Muscle layer of colon (tissue), 2 donors: ENCODE measurements at regions not wholly inside any gene's neighbourhood (a gene's known extent, or its start where the extent isn't known, plus 50 kb on each side); places are given as distances from the start of the nearest gene placed in this dataset.
"Not testable (repeated sequence)": the region's sequence is repeated elsewhere in the genome, so short reads cannot be mapped to it uniquely, and the experiment has no call there.

Experiments used
- H3K27ac ChIP-seq: one replicate; pipeline ENCODE4 v1.7.0; 2013; ENCODE audit warnings: low read depth, mild to moderate bottlenecking, low read length, moderate library complexity
- H3K27me3 ChIP-seq, 2 donors: one replicate each; pipeline ENCODE4 v1.7.0; 2013; ENCODE audit warnings: low read length in 2 of 2, mild to moderate bottlenecking in 2 of 2; ENCODE audit not compliant: insufficient read depth in 2 of 2, control insufficient read depth in 1 of 2
- H3K36me3 ChIP-seq: one replicate; pipeline ENCODE4 v1.7.0; 2013; ENCODE audit warnings: mild to moderate bottlenecking, low read length; ENCODE audit not compliant: insufficient read depth
- H3K4me1 ChIP-seq: one replicate; pipeline ENCODE4 v1.7.0; 2013; ENCODE audit warnings: mild to moderate bottlenecking, low read length; ENCODE audit not compliant: insufficient read depth
- H3K4me3 ChIP-seq, 2 donors: one replicate each; pipeline ENCODE4 v1.7.0; 2013; ENCODE audit warnings: low read length in 2 of 2, low read depth in 1 of 2, mild to moderate bottlenecking in 1 of 2, moderate library complexity in 1 of 2
- H3K9ac ChIP-seq: one replicate; pipeline ENCODE4 v1.7.0; 2013; ENCODE audit warnings: low read length
- H3K9me3 ChIP-seq: one replicate; pipeline ENCODE4 v1.7.0; 2013; ENCODE audit warnings: mild to moderate bottlenecking, low read length
- donor health status: abdominal sarcoma.
- donor health status: Adenocarcinoma of cecum.

DNA sequence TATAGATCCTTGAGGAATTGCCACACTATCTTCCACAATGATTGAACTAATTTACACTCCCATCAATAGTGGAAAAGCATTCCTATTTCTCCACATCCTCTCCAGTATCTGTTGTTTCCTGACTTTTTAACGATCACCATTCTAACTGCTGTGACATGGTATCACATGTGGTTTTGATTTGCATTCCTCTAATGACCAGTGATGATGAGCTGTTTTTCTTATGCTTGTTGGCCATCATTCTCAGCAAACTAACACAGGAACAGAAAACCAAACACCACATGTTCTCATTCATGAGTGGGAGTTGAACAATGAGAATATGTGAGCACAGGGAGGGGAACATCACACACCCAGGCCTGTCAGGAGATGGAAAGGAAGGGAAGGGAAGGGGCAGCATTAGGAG, 411.8 kb downstream of the BTG1 start:
- H3K9ac ChIP-seq, H3K27me3 ChIP-seq, H3K27ac ChIP-seq, H3K4me3 ChIP-seq, H3K36me3 ChIP-seq, H3K9me3 ChIP-seq, H3K4me1 ChIP-seq: not testable (repeated sequence)

GRCh38 chr12:91732086-91732485, 413.6 kb downstream of the BTG1 start:
- H3K27me3 ChIP-seq, result no peaks in the 10 kb centered on the region
- no peaks in the 10 kb centered on the region for H3K9me3 ChIP-seq
- no peak overlapping the region for H3K9ac ChIP-seq
- H3K4me3 ChIP-seq, result no peak overlapping the region
- no peaks in the 10 kb centered on the region for H3K4me1 ChIP-seq
- no peaks in the 10 kb centered on the region for H3K36me3 ChIP-seq
- no peak overlapping the region for H3K27ac ChIP-seq

DNA sequence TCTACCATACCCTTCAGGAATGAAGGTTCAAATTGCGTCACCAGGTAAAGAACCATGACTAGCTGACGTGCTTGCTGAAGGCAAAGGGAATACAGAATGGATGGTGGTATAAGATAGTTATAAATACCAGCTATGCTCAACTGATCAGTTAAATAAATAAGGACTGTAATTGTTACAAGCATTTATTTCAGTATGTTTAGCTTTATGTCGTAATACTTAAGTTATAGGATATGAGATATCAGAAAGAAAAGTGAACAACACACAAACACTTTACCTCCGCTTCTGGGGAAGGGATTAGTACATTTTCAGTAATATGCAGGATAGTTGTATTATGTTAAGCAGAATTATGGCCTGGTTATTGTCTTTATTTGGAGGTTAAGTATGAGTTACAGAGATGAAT, 416.1 kb downstream of the BTG1 start:
- Histone ChIP-seq H3K4me3 (no peak overlapping the region), H3K4me1 (no peaks in the 10 kb centered on the region), H3K27me3 (no peaks in the 10 kb centered on the region), H3K27ac (no peak overlapping the region), H3K9me3 (no peaks in the 10 kb centered on the region), H3K36me3 (no peaks in the 10 kb centered on the region), H3K9ac (no peak overlapping the region)

DNA sequence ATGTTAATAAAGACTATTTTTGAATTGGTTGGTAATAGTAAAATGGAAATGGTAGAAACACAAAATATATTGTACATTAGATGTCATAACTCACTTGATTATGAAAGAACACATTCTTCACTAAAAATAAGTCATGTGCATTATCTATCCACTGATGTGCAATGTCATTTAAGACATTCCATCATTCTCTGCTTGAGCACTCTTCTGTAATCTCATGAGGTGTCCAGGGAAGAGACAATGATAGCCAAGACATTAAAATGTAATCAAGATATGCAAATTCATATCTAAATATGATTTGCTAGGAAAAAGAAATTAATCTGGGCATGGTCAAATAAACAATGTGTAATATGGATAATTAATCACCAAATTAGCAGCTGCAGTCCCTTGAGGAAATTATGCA, 422.5 kb downstream of the BTG1 start:
- Histone ChIP-seq H3K9me3 (no peaks in the 10 kb centered on the region), H3K9ac (no peak overlapping the region), H3K27me3 (no peaks in the 10 kb centered on the region), H3K36me3 (no peaks in the 10 kb centered on the region), H3K27ac (no peak overlapping the region), H3K4me1 (no peaks in the 10 kb centered on the region), H3K4me3 (no peak overlapping the region)

- Histone ChIP-seq H3K36me3 (no peaks in the 10 kb centered on the region), H3K27ac (no peak overlapping the region), H3K4me1 (no peaks in the 10 kb centered on the region), H3K9me3 (no peaks in the 10 kb centered on the region), H3K9ac (no peak overlapping the region), H3K27me3 (no peaks in the 10 kb centered on the region), H3K4me3 (no peak overlapping the region)
Observed at GRCh38 chr12:91722072-91722471, 423.6 kb downstream of the BTG1 start.

DNA sequence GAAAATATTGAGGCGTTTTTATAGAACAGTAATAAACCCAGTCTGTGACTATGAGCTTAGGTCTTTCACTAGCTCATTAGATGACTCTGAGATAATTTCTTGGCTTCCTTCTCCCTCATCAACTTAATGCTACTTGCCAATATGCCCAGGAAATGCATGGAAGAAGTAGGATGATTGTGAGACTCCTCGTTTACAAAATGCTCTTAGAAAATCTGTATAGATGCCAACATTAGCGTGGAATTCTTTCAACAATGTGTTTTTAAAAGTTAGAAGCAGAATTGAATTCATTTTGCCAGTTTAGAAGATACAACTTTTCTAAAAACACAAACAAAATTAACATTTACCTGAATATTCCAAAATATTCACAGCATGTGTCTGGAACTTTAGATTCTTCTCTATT, 424.6 kb downstream of the BTG1 start:
- no peaks in the 10 kb centered on the region for H3K36me3 ChIP-seq
- no peak overlapping the region for H3K9ac ChIP-seq
- no peak overlapping the region for H3K27ac ChIP-seq
- H3K27me3 ChIP-seq, result no peaks in the 10 kb centered on the region
- H3K9me3 ChIP-seq, result no peaks in the 10 kb centered on the region
- H3K4me3 ChIP-seq, result no peak overlapping the region
- H3K4me1 ChIP-seq, result no peaks in the 10 kb centered on the region

DNA sequence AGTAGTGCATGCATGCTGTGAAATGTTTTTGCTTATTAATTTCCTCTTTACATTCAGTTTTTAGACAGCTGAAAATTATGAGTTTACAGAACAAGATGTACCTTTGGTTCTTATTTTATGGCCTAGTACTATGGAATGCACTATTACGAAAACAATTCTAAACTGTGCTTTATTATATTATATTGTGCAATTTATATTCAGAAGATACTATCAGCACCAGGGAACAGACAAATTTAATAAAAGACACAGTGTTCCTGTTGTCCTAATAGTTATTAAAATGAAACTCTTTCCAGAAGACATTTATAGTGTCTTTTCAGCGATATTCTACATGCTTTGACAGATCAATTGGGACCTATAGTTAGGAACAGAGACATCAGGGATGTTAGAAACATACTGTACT, 427.3 kb downstream of the BTG1 start:
- Histone ChIP-seq H3K4me3 (no peak overlapping the region), H3K27ac (no peak overlapping the region), H3K9me3 (no peaks in the 10 kb centered on the region), H3K9ac (no peak overlapping the region), H3K36me3 (no peaks in the 10 kb centered on the region), H3K4me1 (no peaks in the 10 kb centered on the region), H3K27me3 (no peaks in the 10 kb centered on the region)

DNA sequence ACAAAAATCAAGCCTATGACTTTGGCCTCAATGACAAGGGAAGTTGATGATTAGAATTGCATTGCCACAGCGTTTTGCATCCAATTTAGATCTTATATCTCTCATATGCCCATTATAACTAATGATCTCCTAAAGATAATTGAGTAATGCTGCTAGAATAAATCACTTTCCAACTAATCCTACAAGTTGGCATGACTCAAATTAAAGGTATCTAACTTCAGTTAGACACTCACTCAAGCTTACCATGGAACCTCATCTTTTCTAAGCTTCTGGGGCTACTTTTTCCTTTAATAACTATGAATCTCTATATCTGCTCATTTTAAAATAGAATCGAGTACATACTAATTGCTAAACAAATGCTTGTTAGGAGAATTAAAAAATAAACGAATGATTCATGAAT, 427.8 kb downstream of the BTG1 start:
- Histone ChIP-seq H3K9me3 (no peaks in the 10 kb centered on the region), H3K36me3 (no peaks in the 10 kb centered on the region), H3K4me1 (no peaks in the 10 kb centered on the region)

GRCh38 chr12:91711925-91712324, 433.7 kb downstream of the BTG1 start:
- H3K4me3 ChIP-seq, H3K9ac ChIP-seq, H3K9me3 ChIP-seq, H3K4me1 ChIP-seq, H3K27me3 ChIP-seq, H3K36me3 ChIP-seq, H3K27ac ChIP-seq: not testable (repeated sequence)

More for the DNA sequence above, 427.8 kb downstream of the BTG1 start:
- Histone ChIP-seq H3K4me3 (no peak overlapping the region), H3K27ac (no peak overlapping the region), H3K27me3 (no peaks in the 10 kb centered on the region), H3K9ac (no peak overlapping the region)

DNA sequence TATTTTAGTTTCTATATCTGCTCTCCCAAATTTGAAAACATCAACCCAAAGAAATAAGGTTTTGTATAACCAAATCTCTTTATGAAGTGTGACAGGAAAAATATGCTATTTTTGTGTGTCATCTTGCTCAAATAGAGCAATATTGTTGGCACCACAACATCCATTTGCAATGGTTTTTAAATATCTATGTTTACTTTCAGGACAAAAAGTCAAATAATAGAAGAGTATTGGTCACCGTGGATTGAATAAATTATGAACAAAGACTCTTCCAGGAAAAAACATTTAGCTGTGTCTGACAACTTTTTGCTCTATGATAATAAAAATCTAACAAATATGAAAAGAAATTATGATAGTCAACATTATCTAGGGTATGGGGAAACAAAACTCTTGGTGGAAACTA, 439.2 kb downstream of the BTG1 start:
- Histone ChIP-seq H3K9me3 (no peaks in the 10 kb centered on the region), H3K27me3 (no peaks in the 10 kb centered on the region), H3K4me1 (no peaks in the 10 kb centered on the region), H3K36me3 (no peaks in the 10 kb centered on the region), H3K27ac (no peak overlapping the region), H3K9ac (no peak overlapping the region), H3K4me3 (no peak overlapping the region)

- Histone ChIP-seq H3K27ac (no peak overlapping the region), H3K36me3 (no peaks in the 10 kb centered on the region), H3K4me3 (no peak overlapping the region), H3K27me3 (no peaks in the 10 kb centered on the region), H3K9ac (no peak overlapping the region), H3K9me3 (no peaks in the 10 kb centered on the region), H3K4me1 (no peaks in the 10 kb centered on the region)
Observed at GRCh38 chr12:91704446-91704845, 441.2 kb downstream of the BTG1 start.

- H3K9ac ChIP-seq, result no peak overlapping the region
- no peak overlapping the region for H3K4me3 ChIP-seq
- no peaks in the 10 kb centered on the region for H3K9me3 ChIP-seq
- no peak overlapping the region for H3K27ac ChIP-seq
- no peaks in the 10 kb centered on the region for H3K36me3 ChIP-seq
- H3K4me1 ChIP-seq, result no peaks in the 10 kb centered on the region
- no peaks in the 10 kb centered on the region for H3K27me3 ChIP-seq
Observed at GRCh38 chr12:91703491-91704283, 442.0 kb downstream of the BTG1 start.
